ENCODE measurements at regions not wholly inside any gene's neighbourhood (a gene's known extent, or its start where the extent isn't known, plus 50 kb on each side); places are given as distances from the start of the nearest gene placed in this dataset.

DNA sequence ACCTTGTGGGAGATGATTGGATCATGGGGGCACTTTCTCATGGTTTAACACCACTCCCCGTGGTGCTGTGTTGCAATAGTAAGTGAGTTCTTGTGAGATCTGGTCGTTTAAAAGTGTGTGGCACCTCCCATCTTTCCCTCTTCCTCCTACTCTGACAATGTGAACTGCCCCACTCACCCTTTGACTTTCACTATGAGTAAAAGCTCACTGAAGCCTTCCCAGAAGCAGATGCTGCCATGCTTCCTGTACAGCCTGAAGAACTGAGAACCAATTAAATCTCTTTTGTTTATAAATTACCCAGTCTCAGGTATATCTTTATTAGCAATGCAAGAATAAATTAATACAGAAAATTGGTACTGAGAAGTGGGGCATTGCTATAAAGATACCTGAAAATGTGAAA, 509.6 kb upstream of the CT83 start:
- TF ChIP-seq TAF1 (conservative IDR thresholded peaks at IDR 0.05) (no peak), FOXA1 (IDR thresholded peaks at IDR 0.05) (no peak), HNF4G (IDR thresholded peaks at IDR 0.05) (no peak), RXRA (IDR thresholded peaks at IDR 0.05) (no peak), HNF4A (conservative IDR thresholded peaks at IDR 0.05) (no peak), NR2F2 (IDR thresholded peaks at IDR 0.05) (no peak), YY1 (IDR thresholded peaks at IDR 0.05) (no peak), JUND (IDR thresholded peaks at IDR 0.05) (no peak), FOXA2 (IDR thresholded peaks at IDR 0.05) (no peak), RAD21 (IDR thresholded peaks at IDR 0.05) (no peak), EGR1 (IDR thresholded peaks at IDR 0.05; ENCODE audit: low read depth in 2 of 2) (no peak), GABPA (IDR thresholded peaks at IDR 0.05 in 1 of 2, conservative IDR thresholded peaks at IDR 0.05 in 1 of 2) (no peak), SP1 (IDR thresholded peaks at IDR 0.05) (no peak)
- TF ChIP-seq, protein P1, sequence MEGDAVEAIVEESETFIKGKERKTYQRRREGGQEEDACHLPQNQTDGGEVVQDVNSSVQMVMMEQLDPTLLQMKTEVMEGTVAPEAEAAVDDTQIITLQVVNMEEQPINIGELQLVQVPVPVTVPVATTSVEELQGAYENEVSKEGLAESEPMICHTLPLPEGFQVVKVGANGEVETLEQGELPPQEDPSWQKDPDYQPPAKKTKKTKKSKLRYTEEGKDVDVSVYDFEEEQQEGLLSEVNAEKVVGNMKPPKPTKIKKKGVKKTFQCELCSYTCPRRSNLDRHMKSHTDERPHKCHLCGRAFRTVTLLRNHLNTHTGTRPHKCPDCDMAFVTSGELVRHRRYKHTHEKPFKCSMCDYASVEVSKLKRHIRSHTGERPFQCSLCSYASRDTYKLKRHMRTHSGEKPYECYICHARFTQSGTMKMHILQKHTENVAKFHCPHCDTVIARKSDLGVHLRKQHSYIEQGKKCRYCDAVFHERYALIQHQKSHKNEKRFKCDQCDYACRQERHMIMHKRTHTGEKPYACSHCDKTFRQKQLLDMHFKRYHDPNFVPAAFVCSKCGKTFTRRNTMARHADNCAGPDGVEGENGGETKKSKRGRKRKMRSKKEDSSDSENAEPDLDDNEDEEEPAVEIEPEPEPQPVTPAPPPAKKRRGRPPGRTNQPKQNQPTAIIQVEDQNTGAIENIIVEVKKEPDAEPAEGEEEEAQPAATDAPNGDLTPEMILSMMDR (IDR thresholded peaks at IDR 0.05; ENCODE audit: low read depth, low read length, missing input control) = no peak
- TF ChIP-seq, protein P2, sequence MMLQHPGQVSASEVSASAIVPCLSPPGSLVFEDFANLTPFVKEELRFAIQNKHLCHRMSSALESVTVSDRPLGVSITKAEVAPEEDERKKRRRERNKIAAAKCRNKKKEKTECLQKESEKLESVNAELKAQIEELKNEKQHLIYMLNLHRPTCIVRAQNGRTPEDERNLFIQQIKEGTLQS (IDR thresholded peaks at IDR 0.05) = no peak
- TF ChIP-seq, protein P3, sequence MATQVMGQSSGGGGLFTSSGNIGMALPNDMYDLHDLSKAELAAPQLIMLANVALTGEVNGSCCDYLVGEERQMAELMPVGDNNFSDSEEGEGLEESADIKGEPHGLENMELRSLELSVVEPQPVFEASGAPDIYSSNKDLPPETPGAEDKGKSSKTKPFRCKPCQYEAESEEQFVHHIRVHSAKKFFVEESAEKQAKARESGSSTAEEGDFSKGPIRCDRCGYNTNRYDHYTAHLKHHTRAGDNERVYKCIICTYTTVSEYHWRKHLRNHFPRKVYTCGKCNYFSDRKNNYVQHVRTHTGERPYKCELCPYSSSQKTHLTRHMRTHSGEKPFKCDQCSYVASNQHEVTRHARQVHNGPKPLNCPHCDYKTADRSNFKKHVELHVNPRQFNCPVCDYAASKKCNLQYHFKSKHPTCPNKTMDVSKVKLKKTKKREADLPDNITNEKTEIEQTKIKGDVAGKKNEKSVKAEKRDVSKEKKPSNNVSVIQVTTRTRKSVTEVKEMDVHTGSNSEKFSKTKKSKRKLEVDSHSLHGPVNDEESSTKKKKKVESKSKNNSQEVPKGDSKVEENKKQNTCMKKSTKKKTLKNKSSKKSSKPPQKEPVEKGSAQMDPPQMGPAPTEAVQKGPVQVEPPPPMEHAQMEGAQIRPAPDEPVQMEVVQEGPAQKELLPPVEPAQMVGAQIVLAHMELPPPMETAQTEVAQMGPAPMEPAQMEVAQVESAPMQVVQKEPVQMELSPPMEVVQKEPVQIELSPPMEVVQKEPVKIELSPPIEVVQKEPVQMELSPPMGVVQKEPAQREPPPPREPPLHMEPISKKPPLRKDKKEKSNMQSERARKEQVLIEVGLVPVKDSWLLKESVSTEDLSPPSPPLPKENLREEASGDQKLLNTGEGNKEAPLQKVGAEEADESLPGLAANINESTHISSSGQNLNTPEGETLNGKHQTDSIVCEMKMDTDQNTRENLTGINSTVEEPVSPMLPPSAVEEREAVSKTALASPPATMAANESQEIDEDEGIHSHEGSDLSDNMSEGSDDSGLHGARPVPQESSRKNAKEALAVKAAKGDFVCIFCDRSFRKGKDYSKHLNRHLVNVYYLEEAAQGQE (IDR thresholded peaks at IDR 0.05) = no peak
- TF ChIP-seq, protein P4, sequence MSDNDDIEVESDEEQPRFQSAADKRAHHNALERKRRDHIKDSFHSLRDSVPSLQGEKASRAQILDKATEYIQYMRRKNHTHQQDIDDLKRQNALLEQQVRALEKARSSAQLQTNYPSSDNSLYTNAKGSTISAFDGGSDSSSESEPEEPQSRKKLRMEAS (IDR thresholded peaks at IDR 0.05) = no peak
- TF ChIP-seq, protein P5, sequence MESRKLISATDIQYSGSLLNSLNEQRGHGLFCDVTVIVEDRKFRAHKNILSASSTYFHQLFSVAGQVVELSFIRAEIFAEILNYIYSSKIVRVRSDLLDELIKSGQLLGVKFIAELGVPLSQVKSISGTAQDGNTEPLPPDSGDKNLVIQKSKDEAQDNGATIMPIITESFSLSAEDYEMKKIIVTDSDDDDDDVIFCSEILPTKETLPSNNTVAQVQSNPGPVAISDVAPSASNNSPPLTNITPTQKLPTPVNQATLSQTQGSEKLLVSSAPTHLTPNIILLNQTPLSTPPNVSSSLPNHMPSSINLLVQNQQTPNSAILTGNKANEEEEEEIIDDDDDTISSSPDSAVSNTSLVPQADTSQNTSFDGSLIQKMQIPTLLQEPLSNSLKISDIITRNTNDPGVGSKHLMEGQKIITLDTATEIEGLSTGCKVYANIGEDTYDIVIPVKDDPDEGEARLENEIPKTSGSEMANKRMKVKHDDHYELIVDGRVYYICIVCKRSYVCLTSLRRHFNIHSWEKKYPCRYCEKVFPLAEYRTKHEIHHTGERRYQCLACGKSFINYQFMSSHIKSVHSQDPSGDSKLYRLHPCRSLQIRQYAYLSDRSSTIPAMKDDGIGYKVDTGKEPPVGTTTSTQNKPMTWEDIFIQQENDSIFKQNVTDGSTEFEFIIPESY (IDR thresholded peaks at IDR 0.05) = no peak
- 53% methylated on average over 2 of the region's 2 CpGs for WGBS
- Histone ChIP-seq H3K9me3 (ENCODE audit: control insufficient read depth in 4 of 4, low read length in 3 of 4) (no peaks in the 10 kb centered on the region), H3K36me3 (ENCODE audit: control insufficient read depth in 4 of 4, insufficient read depth in 3 of 4, low read depth in 1 of 4, low read length in 3 of 4) (no peaks in the 10 kb centered on the region), H3K27ac (ENCODE audit: low read depth in 1 of 2, low read length in 2 of 2) (no peak overlapping the region), H3K27me3 (ENCODE audit: control insufficient read depth in 4 of 4, insufficient read depth in 4 of 4, low read length in 3 of 4) (no peaks in the 10 kb centered on the region), H3K4me1 (ENCODE audit: control insufficient read depth in 4 of 4, insufficient read depth in 4 of 4, low read length in 3 of 4) (no peaks in the 10 kb centered on the region), H3K9ac (ENCODE audit: low read depth in 1 of 2, low read length in 2 of 2) (no peak overlapping the region), H3K4me3 (ENCODE audit: low read depth in 1 of 3, low read length in 3 of 3) (no peak overlapping the region)
- no peak for DNase-seq (ENCODE audit: low spot score)
